Esophagus squamous epithelium (tissue), 5 donors: ENCODE measurements at regions not wholly inside any gene's neighbourhood (a gene's known extent, or its start where the extent isn't known, plus 50 kb on each side); places are given as distances from the start of the nearest gene placed in this dataset.

Experiments used
- DNase-seq: peaks from one replicate; lab custom pipeline; 2025; lab: John Stamatoyannopoulos, UW
- H3K27ac ChIP-seq, 4 donors: fragments of 200-600 bp; sonication (generic); one replicate each; pipeline ENCODE4 v1.5.1; 2016 to 2019; ENCODE audit warnings: mild to moderate bottlenecking in 1 of 4
- H3K27me3 ChIP-seq, 4 donors: fragments of 200-600 bp; sonication (generic); 1 replicate in 3 of 4; 2 replicates in 1 of 4; pipeline versions ENCODE4 v1.5.1 to v1.6.0; 2017 to 2021; ENCODE audit warnings: antibody characterized with exemption in 1 of 4
- H3K36me3 ChIP-seq, 3 donors: fragments of 200-600 bp; sonication (generic); one replicate each; pipeline ENCODE4 v1.5.1; 2016 to 2019
- H3K4me1 ChIP-seq, 3 donors: fragments of 200-600 bp; sonication (generic); one replicate each; pipeline ENCODE4 v1.5.1; 2017 to 2019
- H3K4me3 ChIP-seq, 4 donors: fragments of 200-600 bp; sonication (generic); 1 replicate in 3 of 4; 2 replicates in 1 of 4; pipeline ENCODE4 v1.5.1; 2016 to 2019; ENCODE audit warnings: mild to moderate bottlenecking in 2 of 4, moderate library complexity in 1 of 4
- H3K9me3 ChIP-seq, 3 donors: fragments of 200-600 bp; sonication (generic); one replicate each; pipeline ENCODE4 v1.5.1; 2016 to 2019
- CTCF ChIP-seq, 6 experiments: fragments of 450-650 bp in 4 of 6; fragments of 200-600 bp in 2 of 6; sonication (generic) in 2 of 6; IDR thresholded peaks; one replicate each; pipeline ENCODE4 v1.5.1; 2016 to 2019; ENCODE audit warnings: antibody characterized with exemption in 6 of 6, mild to moderate bottlenecking in 4 of 6, moderate library complexity in 4 of 6
- POLR2A ChIP-seq, 4 donors: fragments of 450-650 bp; IDR thresholded peaks; one replicate each; pipeline ENCODE4 v1.6.1; 2017; ENCODE audit warnings: antibody characterized with exemption in 4 of 4, mild to moderate bottlenecking in 4 of 4, moderate library complexity in 3 of 4
- WGBS, 2 donors: methylation state at CpG; one replicate each; pipeline ENCODE4 v1.1.5; 2018; 5-methylcytosine and 5-hydroxymethylcytosine counted together
- intact Hi-C: fragments of 100-400 bp; cut with DNase I; formaldehyde crosslinking; loops from one replicate; pipeline ENCODE4 v1.15.0; 2022
- donor health status: DM: yes; HTN: yes; CAD: no.

- no peaks in the 10 kb centered on the region for H3K4me1 ChIP-seq
- TF ChIP-seq POLR2A (IDR thresholded peaks at IDR 0.05) (no peak), CTCF (IDR thresholded peaks at IDR 0.05) (no peak)
- DNase-seq, result no peak
- H3K36me3 ChIP-seq, result no peaks in the 10 kb centered on the region
- H3K4me3 ChIP-seq, result no peak overlapping the region
- H3K27ac ChIP-seq, result no peak overlapping the region
- no peaks in the 10 kb centered on the region for H3K9me3 ChIP-seq
- H3K27me3 ChIP-seq, result no peaks in the 10 kb centered on the region
- intact Hi-C loops, result no loop called here
These were observed 215.6 kb upstream of the TMEFF2 start for GRCh38 chr2:192410319-192410718.

- Histone ChIP-seq H3K4me1 (no peaks in the 10 kb centered on the region), H3K36me3 (no peaks in the 10 kb centered on the region), H3K9me3 (no peaks in the 10 kb centered on the region), H3K27ac (no peak overlapping the region), H3K27me3 (no peaks in the 10 kb centered on the region), H3K4me3 (no peak overlapping the region)
- intact Hi-C loops, result no loop called here
- WGBS, 2 donors, result 57 to 63% methylated on average over 5 of the region's 5 CpGs
- DNase-seq, result no peak
- TF ChIP-seq CTCF (IDR thresholded peaks at IDR 0.05) (no peak), POLR2A (IDR thresholded peaks at IDR 0.05) (no peak)
These were observed 213.0 kb upstream of the TMEFF2 start for GRCh38 chr2:192407692-192408091.

DNA sequence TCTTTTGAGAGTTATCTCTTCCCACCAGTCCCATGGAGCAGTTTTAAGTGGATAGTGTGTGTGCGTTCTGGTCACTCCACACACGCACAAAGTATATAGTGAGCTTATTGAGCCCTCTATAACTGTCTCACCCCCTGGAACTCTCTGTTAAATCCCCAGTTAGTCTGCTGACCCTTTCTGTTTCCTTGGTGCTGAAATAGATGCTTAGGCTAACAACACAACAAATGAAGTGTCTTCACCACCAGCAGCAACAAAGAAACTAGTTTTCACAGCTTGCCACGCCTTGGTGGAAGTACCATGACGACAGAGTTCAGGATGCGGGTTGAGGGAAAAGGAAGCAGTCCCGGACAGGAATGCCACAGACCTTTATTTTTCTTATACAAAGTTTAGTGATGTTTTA, 203.5 kb upstream of the TMEFF2 start:
- DNase-seq, result no peak
- intact Hi-C loops, result no loop called here
- H3K27ac ChIP-seq, result no peak overlapping the region
- no peaks in the 10 kb centered on the region for H3K27me3 ChIP-seq
- H3K9me3 ChIP-seq, result no peaks in the 10 kb centered on the region
- H3K4me1 ChIP-seq, result no peaks in the 10 kb centered on the region
- TF ChIP-seq CTCF (IDR thresholded peaks at IDR 0.05) (no peak), POLR2A (IDR thresholded peaks at IDR 0.05) (no peak)
- H3K36me3 ChIP-seq, result no peaks in the 10 kb centered on the region
- no peak overlapping the region for H3K4me3 ChIP-seq
- 72 to 78% methylated on average over 6 of the region's 6 CpGs for WGBS, 2 donors

DNA sequence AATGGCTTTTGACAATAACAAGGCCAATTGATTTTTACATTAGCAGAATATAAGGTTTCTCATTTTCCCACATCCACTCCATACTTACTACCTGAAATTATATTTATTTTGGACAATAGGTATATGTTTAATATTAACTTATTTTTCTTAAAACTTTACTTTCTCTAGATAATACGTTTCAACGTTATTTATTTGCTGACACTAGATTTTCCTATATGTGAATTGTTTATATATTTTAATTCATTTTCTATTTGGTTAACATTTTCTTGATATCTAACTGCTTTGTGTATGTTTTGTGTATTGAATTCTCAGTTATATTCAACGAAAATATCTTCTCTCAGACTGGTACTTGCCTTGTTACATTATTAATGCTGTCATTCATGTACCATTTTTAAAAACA, 199.9 kb upstream of the TMEFF2 start:
- Histone ChIP-seq H3K27ac (no peak overlapping the region), H3K9me3 (no peaks in the 10 kb centered on the region), H3K27me3 (no peaks in the 10 kb centered on the region), H3K36me3 (no peaks in the 10 kb centered on the region), H3K4me3 (no peak overlapping the region), H3K4me1 (no peaks in the 10 kb centered on the region)
- intact Hi-C loops, result no loop called here
- no peak for DNase-seq
- WGBS, 2 donors, result 87 to 90% methylated on average over 3 of the region's 3 CpGs
- TF ChIP-seq POLR2A (IDR thresholded peaks at IDR 0.05), result no peak
- TF ChIP-seq CTCF (IDR thresholded peaks at IDR 0.05), result no peak

- H3K4me3 ChIP-seq, result no peak overlapping the region
- no peaks in the 10 kb centered on the region for H3K27me3 ChIP-seq
- H3K4me1 ChIP-seq, result no peaks in the 10 kb centered on the region
- no peaks in the 10 kb centered on the region for H3K36me3 ChIP-seq
- TF ChIP-seq POLR2A (IDR thresholded peaks at IDR 0.05), result no peak
- no peak for TF ChIP-seq CTCF (IDR thresholded peaks at IDR 0.05)
- H3K9me3 ChIP-seq, result no peaks in the 10 kb centered on the region
- H3K27ac ChIP-seq, result no peak overlapping the region
- no peak for DNase-seq
- intact Hi-C loops, result no loop called here
These were observed 196.3 kb upstream of the TMEFF2 start for GRCh38 chr2:192391041-192391440.
